Stimulated activated effector memory CD8-positive, alpha-beta T cell treated with anti-CD3 and anti-CD28 coated beads, Interleukin-12 subunit alpha, Interleukin-12 subunit beta, amount 100 ng/mL, for 72 hours (primary cell): ENCODE measurements at regions not wholly inside any gene's neighbourhood (a gene's known extent, or its start where the extent isn't known, plus 50 kb on each side); places are given as distances from the start of the nearest gene placed in this dataset.
"Not testable (repeated sequence)": the region's sequence is repeated elsewhere in the genome, so short reads cannot be mapped to it uniquely, and the experiment has no call there.

Experiments used
- ATAC-seq: fragments of 150-1000 bp; cut with Tn5 transposase; 2 replicates; pipeline ENCODE4 v1.10.0; 2021
- DNase-seq, 2 donors: peaks; one replicate each; pipeline ENCODE4 v3.0.0; 2021 to 2022; ENCODE audit warnings: low spot score in 2 of 2
- H3K27ac Mint-ChIP-seq: one replicate; pipeline ENCODE4 v1.8.0; 2022; ENCODE audit warnings: mild to moderate bottlenecking, mixed read lengths
- H3K36me3 Mint-ChIP-seq: one replicate; pipeline ENCODE4 v1.8.0; 2022; ENCODE audit warnings: mild to moderate bottlenecking, mixed read lengths
- H3K4me1 Mint-ChIP-seq: one replicate; pipeline ENCODE4 v1.8.0; 2022; ENCODE audit warnings: mixed read lengths
- H3K4me3 Mint-ChIP-seq: one replicate; pipeline ENCODE4 v1.8.0; 2022; ENCODE audit warnings: mild to moderate bottlenecking, mixed read lengths
- H3K9me3 Mint-ChIP-seq: one replicate; pipeline ENCODE4 v1.8.0; 2022; ENCODE audit warnings: mixed read lengths

- peaks cover 9% of the 10 kb centered on the region for H3K9me3 Mint-ChIP-seq
- no peaks in the 10 kb centered on the region for H3K36me3 Mint-ChIP-seq
- H3K4me1 Mint-ChIP-seq = no peaks in the 10 kb centered on the region
- H3K4me3 Mint-ChIP-seq = no peak overlapping the region
- ATAC-seq (no peak), DNase-seq (no peak)
- no peak overlapping the region for H3K27ac Mint-ChIP-seq
Observed at GRCh38 chr6:48553467-48554189, 442.6 kb upstream of the PTCHD4 start.

GRCh38 chr6:48552905-48553304, 441.9 kb upstream of the PTCHD4 start:
- H3K4me3 Mint-ChIP-seq = no peak overlapping the region
- ATAC-seq = no peak
- no peaks in the 10 kb centered on the region for H3K4me1 Mint-ChIP-seq
- H3K9me3 Mint-ChIP-seq = peaks cover 7% of the 10 kb centered on the region
- no peak overlapping the region for H3K27ac Mint-ChIP-seq
- no peaks in the 10 kb centered on the region for H3K36me3 Mint-ChIP-seq
- no peak for DNase-seq

- Mint-ChIP-seq H3K4me1 (no peaks in the 10 kb centered on the region), H3K4me3 (no peak overlapping the region), H3K36me3 (no peaks in the 10 kb centered on the region), H3K9me3 (peaks cover 6% of the 10 kb centered on the region), H3K27ac (no peak overlapping the region)
- DNase-seq (no peak), ATAC-seq (no peak)
Observed at GRCh38 chr6:48550603-48551002, 439.6 kb upstream of the PTCHD4 start.

GRCh38 chr6:48542191-48542590, 431.2 kb upstream of the PTCHD4 start:
- H3K4me3 Mint-ChIP-seq = no peak overlapping the region
- no peak for ATAC-seq
- no peak overlapping the region for H3K27ac Mint-ChIP-seq
- H3K9me3 Mint-ChIP-seq = peaks cover 13% of the 10 kb centered on the region
- H3K4me1 Mint-ChIP-seq = no peaks in the 10 kb centered on the region
- no peak for DNase-seq
- H3K36me3 Mint-ChIP-seq = no peaks in the 10 kb centered on the region

GRCh38 chr6:48541649-48542048, 430.7 kb upstream of the PTCHD4 start:
- H3K4me1 Mint-ChIP-seq = no peaks in the 10 kb centered on the region
- H3K36me3 Mint-ChIP-seq = no peaks in the 10 kb centered on the region
- peaks cover 13% of the 10 kb centered on the region for H3K9me3 Mint-ChIP-seq
- H3K27ac Mint-ChIP-seq = no peak overlapping the region
- H3K4me3 Mint-ChIP-seq = no peak overlapping the region
- DNase-seq = no peak
- ATAC-seq = no peak

GRCh38 chr6:48535582-48536009, 424.6 kb upstream of the PTCHD4 start:
- peaks cover 13% of the 10 kb centered on the region for H3K9me3 Mint-ChIP-seq
- no peaks in the 10 kb centered on the region for H3K4me1 Mint-ChIP-seq
- no peaks in the 10 kb centered on the region for H3K36me3 Mint-ChIP-seq
- no peak overlapping the region for H3K27ac Mint-ChIP-seq
- DNase-seq (no peak), ATAC-seq (no peak)
- H3K4me3 Mint-ChIP-seq = no peak overlapping the region

- ATAC-seq, H3K4me1 Mint-ChIP-seq, H3K36me3 Mint-ChIP-seq, H3K27ac Mint-ChIP-seq, DNase-seq, H3K4me3 Mint-ChIP-seq: not testable (repeated sequence)
- peaks cover 13% of the 10 kb centered on the region for H3K9me3 Mint-ChIP-seq
Observed at GRCh38 chr6:48530978-48531377, 420.0 kb upstream of the PTCHD4 start.

- ATAC-seq (no peak), DNase-seq (no peak)
- Mint-ChIP-seq H3K36me3 (peaks cover 5% of the 10 kb centered on the region), H3K4me3 (no peak overlapping the region), H3K4me1 (no peaks in the 10 kb centered on the region), H3K27ac (no peak overlapping the region), H3K9me3 (peaks cover 7% of the 10 kb centered on the region)
Observed at GRCh38 chr6:48525849-48526248, 414.9 kb upstream of the PTCHD4 start.

GRCh38 chr6:48520951-48521350, 410.0 kb upstream of the PTCHD4 start:
- Mint-ChIP-seq H3K27ac (no peak overlapping the region), H3K4me3 (no peak overlapping the region), H3K4me1 (no peaks in the 10 kb centered on the region), H3K36me3 (no peaks in the 10 kb centered on the region), H3K9me3 (peaks cover 6% of the 10 kb centered on the region)
- ATAC-seq (no peak), DNase-seq (no peak)

GRCh38 chr6:48512390-48512789, 401.4 kb upstream of the PTCHD4 start:
- H3K36me3 Mint-ChIP-seq = no peaks in the 10 kb centered on the region

GRCh38 chr6:48511378-48511777, 400.4 kb upstream of the PTCHD4 start:
- ATAC-seq (no peak), DNase-seq (no peak)
- no peaks in the 10 kb centered on the region for H3K36me3 Mint-ChIP-seq

More at GRCh38 chr6:48512390-48512789, 401.4 kb upstream of the PTCHD4 start:
- DNase-seq (no peak), ATAC-seq (no peak)
- H3K9me3 Mint-ChIP-seq = peaks cover 13% of the 10 kb centered on the region
- no peak overlapping the region for H3K4me3 Mint-ChIP-seq
- H3K4me1 Mint-ChIP-seq = no peaks in the 10 kb centered on the region
- H3K27ac Mint-ChIP-seq = no peak overlapping the region

GRCh38 chr6:48505621-48506020, 394.6 kb upstream of the PTCHD4 start:
- no peak overlapping the region for H3K4me3 Mint-ChIP-seq
- DNase-seq (no peak), ATAC-seq (no peak)
- H3K9me3 Mint-ChIP-seq = peaks cover 10% of the 10 kb centered on the region
- no peaks in the 10 kb centered on the region for H3K36me3 Mint-ChIP-seq
- no peaks in the 10 kb centered on the region for H3K4me1 Mint-ChIP-seq
- no peak overlapping the region for H3K27ac Mint-ChIP-seq

More at GRCh38 chr6:48511378-48511777, 400.4 kb upstream of the PTCHD4 start:
- Mint-ChIP-seq H3K4me1 (no peaks in the 10 kb centered on the region), H3K9me3 (peaks cover 17% of the 10 kb centered on the region), H3K4me3 (no peak overlapping the region), H3K27ac (no peak overlapping the region)

- peaks cover 21% of the 10 kb centered on the region for H3K9me3 Mint-ChIP-seq
- not testable (repeated sequence) for H3K27ac Mint-ChIP-seq, H3K4me1 Mint-ChIP-seq, ATAC-seq, H3K36me3 Mint-ChIP-seq, DNase-seq, H3K4me3 Mint-ChIP-seq
Observed at GRCh38 chr6:48493432-48493831, 382.4 kb upstream of the PTCHD4 start.

- Mint-ChIP-seq H3K9me3 (peaks cover 32% of the 10 kb centered on the region), H3K27ac (no peak overlapping the region), H3K36me3 (no peaks in the 10 kb centered on the region), H3K4me3 (no peak overlapping the region), H3K4me1 (no peaks in the 10 kb centered on the region)
- DNase-seq (no peak), ATAC-seq (no peak)
Observed at GRCh38 chr6:48490658-48491057, 379.7 kb upstream of the PTCHD4 start.

GRCh38 chr6:48486876-48487275, 375.9 kb upstream of the PTCHD4 start:
- Mint-ChIP-seq H3K4me1 (no peaks in the 10 kb centered on the region), H3K4me3 (no peak overlapping the region), H3K36me3 (no peaks in the 10 kb centered on the region), H3K9me3 (peaks cover 36% of the 10 kb centered on the region), H3K27ac (no peak overlapping the region)
- ATAC-seq = no peak
- DNase-seq = no peak

GRCh38 chr6:48486373-48486772, 375.4 kb upstream of the PTCHD4 start:
- Mint-ChIP-seq H3K4me1 (no peaks in the 10 kb centered on the region), H3K9me3 (peaks cover 32% of the 10 kb centered on the region), H3K27ac (no peak overlapping the region), H3K36me3 (no peaks in the 10 kb centered on the region), H3K4me3 (no peak overlapping the region)
- no peak for DNase-seq
- no peak for ATAC-seq
